ENCODE measurements at regions not wholly inside any gene's neighbourhood (a gene's known extent, or its start where the extent isn't known, plus 50 kb on each side); places are given as distances from the start of the nearest gene placed in this dataset.

- no peak for TF ChIP-seq CTBP2 (IDR thresholded peaks at IDR 0.05; ENCODE audit: borderline replicate concordance, insufficient read depth, insufficient read length, low read length)
- no peak for TF ChIP-seq CBX8 (IDR thresholded peaks at IDR 0.05; ENCODE audit: borderline replicate concordance, low read depth, low read length)
- TF ChIP-seq SIN3A (conservative IDR thresholded peaks at IDR 0.05 in 1 of 2, IDR thresholded peaks at IDR 0.05 in 1 of 2; ENCODE audit: low read depth in 1 of 2, low read length in 2 of 2) = no peak
- TF ChIP-seq SP4 (IDR thresholded peaks at IDR 0.05; ENCODE audit: low read length) = no peak
- TF ChIP-seq SAP30 (IDR thresholded peaks at IDR 0.05; ENCODE audit: insufficient read depth, insufficient replicate concordance, low read length) = no peak
- TF ChIP-seq, protein P1, sequence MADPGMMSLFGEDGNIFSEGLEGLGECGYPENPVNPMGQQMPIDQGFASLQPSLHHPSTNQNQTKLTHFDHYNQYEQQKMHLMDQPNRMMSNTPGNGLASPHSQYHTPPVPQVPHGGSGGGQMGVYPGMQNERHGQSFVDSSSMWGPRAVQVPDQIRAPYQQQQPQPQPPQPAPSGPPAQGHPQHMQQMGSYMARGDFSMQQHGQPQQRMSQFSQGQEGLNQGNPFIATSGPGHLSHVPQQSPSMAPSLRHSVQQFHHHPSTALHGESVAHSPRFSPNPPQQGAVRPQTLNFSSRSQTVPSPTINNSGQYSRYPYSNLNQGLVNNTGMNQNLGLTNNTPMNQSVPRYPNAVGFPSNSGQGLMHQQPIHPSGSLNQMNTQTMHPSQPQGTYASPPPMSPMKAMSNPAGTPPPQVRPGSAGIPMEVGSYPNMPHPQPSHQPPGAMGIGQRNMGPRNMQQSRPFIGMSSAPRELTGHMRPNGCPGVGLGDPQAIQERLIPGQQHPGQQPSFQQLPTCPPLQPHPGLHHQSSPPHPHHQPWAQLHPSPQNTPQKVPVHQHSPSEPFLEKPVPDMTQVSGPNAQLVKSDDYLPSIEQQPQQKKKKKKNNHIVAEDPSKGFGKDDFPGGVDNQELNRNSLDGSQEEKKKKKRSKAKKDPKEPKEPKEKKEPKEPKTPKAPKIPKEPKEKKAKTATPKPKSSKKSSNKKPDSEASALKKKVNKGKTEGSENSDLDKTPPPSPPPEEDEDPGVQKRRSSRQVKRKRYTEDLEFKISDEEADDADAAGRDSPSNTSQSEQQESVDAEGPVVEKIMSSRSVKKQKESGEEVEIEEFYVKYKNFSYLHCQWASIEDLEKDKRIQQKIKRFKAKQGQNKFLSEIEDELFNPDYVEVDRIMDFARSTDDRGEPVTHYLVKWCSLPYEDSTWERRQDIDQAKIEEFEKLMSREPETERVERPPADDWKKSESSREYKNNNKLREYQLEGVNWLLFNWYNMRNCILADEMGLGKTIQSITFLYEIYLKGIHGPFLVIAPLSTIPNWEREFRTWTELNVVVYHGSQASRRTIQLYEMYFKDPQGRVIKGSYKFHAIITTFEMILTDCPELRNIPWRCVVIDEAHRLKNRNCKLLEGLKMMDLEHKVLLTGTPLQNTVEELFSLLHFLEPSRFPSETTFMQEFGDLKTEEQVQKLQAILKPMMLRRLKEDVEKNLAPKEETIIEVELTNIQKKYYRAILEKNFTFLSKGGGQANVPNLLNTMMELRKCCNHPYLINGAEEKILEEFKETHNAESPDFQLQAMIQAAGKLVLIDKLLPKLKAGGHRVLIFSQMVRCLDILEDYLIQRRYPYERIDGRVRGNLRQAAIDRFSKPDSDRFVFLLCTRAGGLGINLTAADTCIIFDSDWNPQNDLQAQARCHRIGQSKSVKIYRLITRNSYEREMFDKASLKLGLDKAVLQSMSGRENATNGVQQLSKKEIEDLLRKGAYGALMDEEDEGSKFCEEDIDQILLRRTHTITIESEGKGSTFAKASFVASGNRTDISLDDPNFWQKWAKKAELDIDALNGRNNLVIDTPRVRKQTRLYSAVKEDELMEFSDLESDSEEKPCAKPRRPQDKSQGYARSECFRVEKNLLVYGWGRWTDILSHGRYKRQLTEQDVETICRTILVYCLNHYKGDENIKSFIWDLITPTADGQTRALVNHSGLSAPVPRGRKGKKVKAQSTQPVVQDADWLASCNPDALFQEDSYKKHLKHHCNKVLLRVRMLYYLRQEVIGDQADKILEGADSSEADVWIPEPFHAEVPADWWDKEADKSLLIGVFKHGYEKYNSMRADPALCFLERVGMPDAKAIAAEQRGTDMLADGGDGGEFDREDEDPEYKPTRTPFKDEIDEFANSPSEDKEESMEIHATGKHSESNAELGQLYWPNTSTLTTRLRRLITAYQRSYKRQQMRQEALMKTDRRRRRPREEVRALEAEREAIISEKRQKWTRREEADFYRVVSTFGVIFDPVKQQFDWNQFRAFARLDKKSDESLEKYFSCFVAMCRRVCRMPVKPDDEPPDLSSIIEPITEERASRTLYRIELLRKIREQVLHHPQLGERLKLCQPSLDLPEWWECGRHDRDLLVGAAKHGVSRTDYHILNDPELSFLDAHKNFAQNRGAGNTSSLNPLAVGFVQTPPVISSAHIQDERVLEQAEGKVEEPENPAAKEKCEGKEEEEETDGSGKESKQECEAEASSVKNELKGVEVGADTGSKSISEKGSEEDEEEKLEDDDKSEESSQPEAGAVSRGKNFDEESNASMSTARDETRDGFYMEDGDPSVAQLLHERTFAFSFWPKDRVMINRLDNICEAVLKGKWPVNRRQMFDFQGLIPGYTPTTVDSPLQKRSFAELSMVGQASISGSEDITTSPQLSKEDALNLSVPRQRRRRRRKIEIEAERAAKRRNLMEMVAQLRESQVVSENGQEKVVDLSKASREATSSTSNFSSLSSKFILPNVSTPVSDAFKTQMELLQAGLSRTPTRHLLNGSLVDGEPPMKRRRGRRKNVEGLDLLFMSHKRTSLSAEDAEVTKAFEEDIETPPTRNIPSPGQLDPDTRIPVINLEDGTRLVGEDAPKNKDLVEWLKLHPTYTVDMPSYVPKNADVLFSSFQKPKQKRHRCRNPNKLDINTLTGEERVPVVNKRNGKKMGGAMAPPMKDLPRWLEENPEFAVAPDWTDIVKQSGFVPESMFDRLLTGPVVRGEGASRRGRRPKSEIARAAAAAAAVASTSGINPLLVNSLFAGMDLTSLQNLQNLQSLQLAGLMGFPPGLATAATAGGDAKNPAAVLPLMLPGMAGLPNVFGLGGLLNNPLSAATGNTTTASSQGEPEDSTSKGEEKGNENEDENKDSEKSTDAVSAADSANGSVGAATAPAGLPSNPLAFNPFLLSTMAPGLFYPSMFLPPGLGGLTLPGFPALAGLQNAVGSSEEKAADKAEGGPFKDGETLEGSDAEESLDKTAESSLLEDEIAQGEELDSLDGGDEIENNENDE (IDR thresholded peaks at IDR 0.05; ENCODE audit: insufficient replicate concordance, low read length) = no peak
- no peak for TF ChIP-seq YY1 (IDR thresholded peaks at IDR 0.05; ENCODE audit: low read depth, low read length)
- no peak for TF ChIP-seq TAF7 (optimal IDR thresholded peaks at IDR 0.05; ENCODE audit: borderline replicate concordance, low read depth, low read length)
- no peak for TF ChIP-seq HDAC6 (IDR thresholded peaks at IDR 0.05; ENCODE audit: low read depth, low read length)
Observed at GRCh38 chr12:64951944-64952343, 127.5 kb downstream of the TBC1D30 start (continued).
